DMS153 (cell line): ENCODE measurements at regions not wholly inside any gene's neighbourhood (a gene's known extent, or its start where the extent isn't known, plus 50 kb on each side); places are given as distances from the start of the nearest gene placed in this dataset.
"Not testable (repeated sequence)": the region's sequence is repeated elsewhere in the genome, so short reads cannot be mapped to it uniquely, and the experiment has no call there.

ENCODE experiments used
- DNase-seq: peaks from one replicate; lab custom pipeline; 2025; lab: John Stamatoyannopoulos, UW

GRCh38 chr2:237217995-237218616, 132.4 kb downstream of the COPS8 start:
- DNase-seq = no peak

GRCh38 chr2:237218756-237219155, 133.1 kb downstream of the COPS8 start:
- no peak for DNase-seq

- DNase-seq = no peak
Measured at GRCh38 chr2:237219826-237220225, 134.1 kb downstream of the COPS8 start.

DNA sequence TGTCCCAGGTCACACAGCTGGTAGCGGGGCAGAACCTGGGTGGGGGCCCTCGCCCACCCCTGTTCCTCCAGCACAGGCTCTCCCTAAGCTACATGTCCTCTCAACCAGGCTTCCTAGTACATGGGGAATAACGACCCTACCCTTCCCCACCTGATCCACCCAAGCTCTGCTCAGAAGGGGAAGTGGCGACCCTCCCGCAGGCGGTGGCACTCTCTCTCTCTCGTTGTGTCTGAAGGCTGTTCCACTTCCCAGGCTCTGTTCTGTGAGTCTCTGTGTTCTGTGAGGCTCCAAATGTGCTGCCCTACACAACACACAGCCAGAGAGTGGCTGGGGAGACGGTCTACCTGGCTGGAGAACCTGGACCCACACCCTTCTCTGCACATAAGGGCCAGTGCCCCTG, 135.8 kb downstream of the COPS8 start:
- DNase-seq = no peak

DNA sequence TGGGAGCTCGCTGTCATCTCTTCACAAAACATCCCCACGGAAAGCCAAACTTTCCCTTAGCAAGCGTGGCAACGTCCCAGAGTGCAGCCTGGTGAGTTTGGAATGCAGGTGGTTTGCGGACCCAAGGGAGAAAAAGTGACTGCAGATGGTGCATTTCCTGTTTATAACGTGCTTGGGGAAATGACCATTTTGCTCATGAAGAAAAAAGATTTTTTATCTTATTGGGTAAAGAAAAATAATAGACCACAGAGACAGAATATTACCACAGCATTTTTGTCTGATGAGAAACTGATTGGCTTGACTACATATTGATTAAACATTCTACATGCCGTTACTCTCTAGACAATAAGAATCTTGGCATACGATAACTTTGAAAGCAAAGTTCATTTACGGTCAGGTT, 136.5 kb downstream of the COPS8 start:
- DNase-seq = no peak

DNA sequence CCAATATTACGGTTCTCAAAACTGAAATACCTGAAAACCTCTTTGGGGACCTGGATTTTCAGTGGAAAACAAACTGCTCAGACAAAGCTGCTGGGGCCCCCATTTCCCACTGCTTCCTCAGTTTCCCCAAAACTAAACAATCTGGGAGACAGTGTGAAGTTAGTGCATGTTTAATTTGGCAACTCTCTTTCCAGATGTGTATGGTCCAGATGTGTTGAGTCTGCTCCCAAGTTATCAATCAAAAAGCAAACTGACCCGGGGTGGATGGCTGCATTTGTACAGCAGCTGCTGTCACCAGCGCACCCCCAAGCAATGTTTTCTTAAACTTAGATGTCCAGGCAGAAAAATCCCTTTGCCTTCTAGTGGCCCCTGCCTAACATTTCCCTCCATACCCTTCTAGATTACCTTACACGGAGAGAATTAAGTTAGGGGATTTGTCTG, 136.9 kb downstream of the COPS8 start:
- DNase-seq = no peak

DNA sequence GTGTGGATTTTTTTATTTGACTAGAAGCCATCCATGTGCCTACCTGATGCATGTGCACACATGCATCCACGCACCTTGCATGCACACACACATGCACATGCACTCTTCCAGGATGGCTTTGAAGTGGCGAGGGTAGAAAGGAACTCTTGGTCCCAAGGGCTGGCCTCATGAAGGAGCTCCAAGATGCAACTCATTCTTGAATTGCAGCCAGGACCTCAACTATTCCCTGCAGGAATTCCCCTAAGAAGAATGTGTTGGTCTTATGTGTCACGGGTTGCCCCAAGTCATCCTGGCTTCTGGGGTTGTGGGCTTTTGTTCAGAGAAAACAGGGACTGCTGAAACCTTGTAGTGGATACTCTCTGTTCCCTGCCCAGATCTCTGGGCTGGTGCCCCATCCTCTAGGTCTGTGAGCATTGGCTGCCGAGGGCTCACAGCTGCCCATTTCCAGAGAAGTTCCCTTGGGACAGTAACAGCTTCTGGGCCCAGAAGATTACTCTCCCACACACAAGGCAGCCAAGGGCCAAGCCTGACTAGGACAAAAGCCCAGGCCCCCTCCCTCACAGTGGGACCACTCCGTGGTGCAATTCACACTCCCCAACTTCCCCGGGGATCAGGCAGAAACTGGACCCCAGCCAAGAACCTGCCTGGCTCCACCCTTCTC, 137.6 kb downstream of the COPS8 start:
- DNase-seq = no peak

- DNase-seq = no peak
Measured at GRCh38 chr2:237227190-237227589, 141.5 kb downstream of the COPS8 start.

- no peak for DNase-seq
Measured at GRCh38 chr2:237227592-237228280, 142.0 kb downstream of the COPS8 start.

GRCh38 chr2:237228281-237228625, 142.6 kb downstream of the COPS8 start:
- DNase-seq = no peak

DNA sequence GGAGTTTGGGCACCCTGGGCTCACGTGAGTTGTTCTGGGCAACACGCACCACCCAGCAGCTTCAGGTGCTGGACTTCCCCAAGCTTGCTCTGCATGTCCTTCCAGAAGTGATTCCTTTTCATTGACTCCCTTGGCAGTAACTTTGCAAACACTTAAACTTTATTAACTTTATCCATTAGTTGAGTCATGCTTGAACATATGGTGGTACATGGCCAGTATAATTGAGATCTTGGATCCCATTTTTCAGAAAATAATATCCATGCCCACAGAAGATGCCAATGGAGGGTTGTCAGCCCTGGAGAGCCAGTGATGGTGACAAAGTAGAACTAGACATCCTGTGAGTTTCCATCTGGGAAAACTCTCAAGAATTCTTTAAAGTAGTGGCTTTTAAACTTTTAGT, 144.2 kb downstream of the COPS8 start:
- no peak for DNase-seq

DNA sequence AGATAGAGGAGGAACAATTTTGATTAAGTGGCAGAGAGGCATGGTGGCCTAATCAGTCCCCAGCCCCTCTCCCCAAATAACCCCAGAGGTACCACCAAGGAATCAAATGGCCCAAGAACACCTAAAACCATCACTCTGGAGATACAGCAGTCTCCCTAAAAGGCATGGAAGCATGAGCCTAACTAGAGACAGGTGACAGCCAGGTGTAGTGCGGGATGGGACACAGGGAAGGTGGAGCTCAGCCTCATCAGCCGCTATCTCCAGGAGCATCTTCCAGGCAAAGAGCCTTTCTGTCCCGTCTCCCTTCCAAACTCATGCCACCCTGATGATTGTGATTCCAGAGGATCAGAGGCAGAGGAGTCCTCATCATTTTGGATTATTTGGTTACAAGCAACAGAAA, 144.7 kb downstream of the COPS8 start:
- DNase-seq = no peak

DNA sequence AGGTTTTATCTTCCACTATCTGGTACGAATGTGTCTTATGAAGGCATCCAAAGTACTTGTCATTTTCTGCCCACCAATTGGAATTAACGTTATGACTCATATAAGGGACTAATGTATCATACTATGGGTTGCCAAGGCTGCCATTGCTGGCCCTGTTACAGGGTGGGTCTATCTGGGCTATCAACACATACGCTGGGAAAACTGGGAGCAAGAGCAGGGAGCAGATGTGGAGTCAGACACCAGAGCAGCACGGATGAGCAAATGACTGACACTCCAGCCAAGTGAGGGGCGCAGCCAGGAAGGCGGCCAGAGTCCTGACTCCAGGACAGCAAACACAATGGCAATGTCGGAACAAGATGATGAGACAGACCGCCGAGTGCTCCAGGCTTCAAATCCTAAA, 145.9 kb downstream of the COPS8 start:
- no peak for DNase-seq

DNA sequence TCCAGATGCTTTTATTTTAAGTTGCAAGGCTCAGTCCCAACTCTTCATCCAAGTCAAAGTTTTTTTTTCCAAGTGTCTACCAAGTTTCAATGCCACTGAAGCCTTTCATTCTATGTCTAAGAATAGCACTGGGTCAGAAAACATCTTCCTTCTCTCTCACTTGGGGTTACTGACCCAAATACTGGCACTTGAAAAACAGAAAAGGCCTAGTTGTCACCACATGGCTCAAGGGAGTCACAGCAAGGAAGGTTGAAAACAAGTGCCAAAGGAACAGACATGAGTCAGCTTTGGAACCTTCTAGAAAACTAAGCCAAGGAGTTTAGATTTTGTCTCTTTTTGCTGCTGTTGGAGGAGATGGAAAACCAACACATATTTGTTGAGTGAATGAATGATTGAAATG, 146.5 kb downstream of the COPS8 start:
- DNase-seq = no peak

- DNase-seq = no peak
Measured at GRCh38 chr2:237234268-237234667, 148.6 kb downstream of the COPS8 start.

GRCh38 chr2:237235383-237236095, 149.8 kb downstream of the COPS8 start:
- no peak for DNase-seq

DNA sequence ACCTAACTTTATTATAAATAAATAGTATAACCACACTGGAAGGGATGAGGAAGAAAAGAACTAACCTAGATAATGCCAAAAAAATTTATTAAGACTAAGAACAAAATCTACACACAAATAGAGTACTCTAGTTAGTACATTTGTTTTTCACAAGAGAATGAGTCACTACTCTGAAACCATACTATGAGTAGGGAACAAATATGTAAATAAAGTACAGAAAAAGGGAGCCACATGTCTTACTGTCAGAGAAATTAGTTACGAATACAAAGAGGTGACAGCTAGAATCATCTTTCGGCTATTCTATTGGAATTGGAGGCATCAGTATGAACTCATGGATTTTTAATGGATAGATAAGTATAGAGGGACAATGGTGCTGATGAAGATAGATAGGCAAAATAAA, 150.5 kb downstream of the COPS8 start:
- DNase-seq = no peak

- no peak for DNase-seq
Measured at GRCh38 chr2:237238249-237238648, 152.6 kb downstream of the COPS8 start.

DNA sequence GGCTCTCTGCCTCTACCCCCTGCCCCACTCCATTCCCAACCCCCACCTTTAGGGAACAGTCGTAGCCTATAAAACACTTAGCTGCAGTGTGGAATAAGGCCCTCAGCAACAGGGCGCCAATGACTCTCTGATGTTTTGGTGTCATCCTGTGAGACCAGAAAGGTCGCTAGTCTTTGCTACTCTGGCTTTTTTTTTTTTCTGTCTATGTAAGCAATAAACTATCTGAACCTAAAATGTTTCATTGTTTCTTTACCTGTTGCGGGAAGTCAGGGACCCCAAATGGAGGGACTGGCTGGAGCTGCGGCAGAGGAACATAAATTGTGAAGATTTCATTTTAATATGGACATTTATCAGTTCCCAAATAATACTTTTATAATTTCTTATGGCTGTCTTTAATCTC, 154.6 kb downstream of the COPS8 start:
- DNase-seq = no peak

DNA sequence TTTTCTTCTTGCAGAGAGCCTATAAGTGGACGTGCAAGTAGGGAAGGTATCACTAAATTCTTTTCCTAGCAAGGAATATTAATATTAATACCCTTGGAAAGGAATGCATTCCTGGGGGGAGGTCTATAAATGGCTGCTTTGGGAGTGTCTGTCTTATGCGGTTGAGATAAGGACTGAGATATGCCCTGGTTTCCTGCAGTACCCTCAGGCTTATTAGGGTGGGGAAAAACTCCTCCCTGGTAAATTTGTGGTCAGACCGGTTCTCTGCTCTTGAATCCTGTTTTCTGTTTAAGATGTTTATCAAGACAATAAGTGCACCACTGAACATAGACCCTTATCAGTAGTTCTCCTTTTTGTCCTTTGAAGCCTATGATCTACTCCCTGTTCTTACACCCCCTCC, 155.2 kb downstream of the COPS8 start:
- not testable (repeated sequence) for DNase-seq

DNA sequence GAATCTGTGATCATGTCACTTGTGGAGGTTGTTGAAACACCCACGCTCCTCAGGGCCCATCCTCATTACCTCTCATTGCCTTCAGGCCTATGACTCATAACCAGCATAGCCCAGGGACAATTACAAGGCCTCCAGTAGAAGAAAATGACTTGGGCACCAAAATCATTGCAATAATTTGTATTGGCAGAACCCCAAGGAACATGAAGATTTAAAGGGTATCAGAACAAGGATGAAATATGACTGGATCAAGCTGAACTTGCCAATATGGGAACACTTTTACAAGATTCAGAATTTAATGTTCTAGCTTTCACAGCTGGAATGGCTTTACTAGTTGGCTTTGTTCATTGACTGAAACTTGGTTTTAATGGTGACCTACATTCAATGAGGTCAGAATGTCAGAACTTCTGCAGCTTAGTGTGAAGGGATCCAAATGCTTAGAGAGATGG, 156.4 kb downstream of the COPS8 start:
- DNase-seq = no peak

DNA sequence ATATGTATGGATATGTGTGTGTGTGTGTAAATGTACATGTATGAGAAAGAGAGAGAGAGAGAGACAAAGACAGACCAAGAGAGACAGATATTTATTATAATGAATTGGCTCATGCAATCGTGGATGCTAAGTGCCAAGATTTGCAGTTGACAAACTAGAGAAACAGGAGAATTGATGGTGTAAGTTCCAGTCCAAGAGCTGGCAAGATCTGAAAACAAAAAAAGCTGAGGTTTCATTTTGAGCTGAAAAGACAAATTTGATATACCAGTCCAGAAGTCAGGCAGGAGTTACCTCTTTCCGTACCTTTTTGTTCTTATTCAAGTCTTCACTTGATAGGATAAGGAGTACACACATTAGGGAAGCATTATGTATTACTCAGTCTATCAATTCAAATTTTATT, 157.8 kb downstream of the COPS8 start:
- DNase-seq = no peak

DNA sequence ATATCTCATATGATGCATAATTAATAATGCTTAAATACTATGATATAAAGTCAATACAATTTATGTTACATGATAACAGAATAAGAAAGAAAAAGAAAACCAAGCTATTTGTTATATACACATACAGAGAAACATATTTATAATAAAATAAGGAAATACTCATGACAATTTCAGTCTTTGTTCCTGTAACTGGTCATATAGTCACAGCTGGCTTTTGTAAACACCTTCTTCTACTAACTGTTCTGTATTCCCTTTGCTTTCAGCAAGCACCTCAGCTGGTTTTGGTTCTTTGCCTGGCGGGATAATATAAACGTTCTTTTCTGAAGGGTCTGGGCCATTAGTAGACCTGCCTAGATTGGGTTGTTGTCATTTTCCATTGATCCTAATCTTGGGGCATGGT, 158.5 kb downstream of the COPS8 start:
- DNase-seq = no peak
